Mesodermal cell (in vitro differentiated cells): ENCODE measurements at regions not wholly inside any gene's neighbourhood (a gene's known extent, or its start where the extent isn't known, plus 50 kb on each side); places are given as distances from the start of the nearest gene placed in this dataset.
"Not testable (repeated sequence)": the region's sequence is repeated elsewhere in the genome, so short reads cannot be mapped to it uniquely, and the experiment has no call there.

ENCODE experiments used
- H3K27ac ChIP-seq: 2 replicates; pipeline ENCODE4 v1.7.0; 2013; ENCODE audit warnings: mild to moderate bottlenecking, low read depth, low read length, moderate library complexity; ENCODE audit not compliant: severe bottlenecking
- H3K36me3 ChIP-seq: 2 replicates; pipeline ENCODE4 v1.7.1; 2013; ENCODE audit warnings: mild to moderate bottlenecking, low read length, moderate library complexity; ENCODE audit not compliant: control insufficient read depth, insufficient read depth
- H3K4me1 ChIP-seq: one replicate; pipeline ENCODE4 v1.7.1; 2013; ENCODE audit warnings: mild to moderate bottlenecking, low read length; ENCODE audit not compliant: insufficient read depth, control insufficient read depth, poor library complexity, severe bottlenecking
- H3K4me3 ChIP-seq: 2 replicates; pipeline ENCODE4 v1.7.0; 2013; ENCODE audit warnings: low read length, control low read depth, mild to moderate bottlenecking; ENCODE audit not compliant: insufficient read depth, poor library complexity, severe bottlenecking; ENCODE audit errors: extremely low read depth
- H3K9me3 ChIP-seq: 2 replicates; pipeline ENCODE4 v1.7.1; 2013; ENCODE audit warnings: mild to moderate bottlenecking, low read length, moderate library complexity; ENCODE audit not compliant: control insufficient read depth
- WGBS, 2 experiments: methylation state at CpG; one replicate each; pipeline ENCODE4 v1.1.5; 2013; ENCODE audit warnings: missing lambda C conversion rate in 2 of 2; ENCODE audit not compliant: insufficient coverage in 2 of 2; 5-methylcytosine and 5-hydroxymethylcytosine counted together

- H3K9me3 ChIP-seq, result not testable (repeated sequence)
- 88 to 89% methylated on average over 10 to 14 of the region's 18 CpGs for WGBS, 2 experiments
Observed at GRCh38 chr7:110563286-110563685, 527.6 kb upstream of the LRRN3 start.

GRCh38 chr7:110564246-110564645 lies 526.7 kb upstream of the LRRN3 start:
- Histone ChIP-seq H3K36me3 (no peaks in the 10 kb centered on the region), H3K27ac (no peak overlapping the region), H3K4me1 (no peaks in the 10 kb centered on the region), H3K9me3 (no peaks in the 10 kb centered on the region), H3K4me3 (no peak overlapping the region)

More at GRCh38 chr7:110563286-110563685, 527.6 kb upstream of the LRRN3 start:
- H3K4me1 ChIP-seq, H3K27ac ChIP-seq, H3K4me3 ChIP-seq, H3K36me3 ChIP-seq: not testable (repeated sequence)

GRCh38 chr7:110568388-110568787 lies 522.5 kb upstream of the LRRN3 start:
- Histone ChIP-seq H3K4me1 (no peaks in the 10 kb centered on the region), H3K36me3 (no peaks in the 10 kb centered on the region), H3K4me3 (no peak overlapping the region), H3K9me3 (no peaks in the 10 kb centered on the region), H3K27ac (no peak overlapping the region)
- 100% methylated on average over 1 of the region's 3 CpGs; no CpG with 5 or more reads in 1 of the 2 experiments for WGBS, 2 experiments

- Histone ChIP-seq H3K36me3 (no peaks in the 10 kb centered on the region), H3K27ac (no peak overlapping the region), H3K4me1 (no peaks in the 10 kb centered on the region), H3K9me3 (no peaks in the 10 kb centered on the region), H3K4me3 (no peak overlapping the region)
- WGBS, 2 experiments, result 87 to 90% methylated on average over 2 to 4 of the region's 6 CpGs
Observed at GRCh38 chr7:110568932-110569331, 522.0 kb upstream of the LRRN3 start.

GRCh38 chr7:110569486-110570205 lies 521.3 kb upstream of the LRRN3 start:
- no peaks in the 10 kb centered on the region for H3K4me1 ChIP-seq
- H3K9me3 ChIP-seq, result no peaks in the 10 kb centered on the region
- no peaks in the 10 kb centered on the region for H3K36me3 ChIP-seq
- 92 to 93% methylated on average over 2 of the region's 6 CpGs for WGBS, 2 experiments
- H3K4me3 ChIP-seq, result no peak overlapping the region
- no peak overlapping the region for H3K27ac ChIP-seq

- Histone ChIP-seq H3K4me3 (no peak overlapping the region), H3K4me1 (no peaks in the 10 kb centered on the region), H3K36me3 (no peaks in the 10 kb centered on the region), H3K9me3 (no peaks in the 10 kb centered on the region), H3K27ac (peak overlapping the region; percentile 64)
- WGBS, 2 experiments, result 46 to 64% methylated on average over 4 of the region's 6 CpGs
Observed at GRCh38 chr7:110573862-110574528, 516.9 kb upstream of the LRRN3 start.

- Histone ChIP-seq H3K9me3 (no peaks in the 10 kb centered on the region), H3K4me3 (no peak overlapping the region), H3K4me1 (no peaks in the 10 kb centered on the region), H3K36me3 (no peaks in the 10 kb centered on the region), H3K27ac (no peak overlapping the region)
Observed at GRCh38 chr7:110587294-110587693, 503.6 kb upstream of the LRRN3 start.

- Histone ChIP-seq H3K36me3 (no peaks in the 10 kb centered on the region), H3K4me1 (no peaks in the 10 kb centered on the region), H3K4me3 (no peak overlapping the region), H3K27ac (no peak overlapping the region), H3K9me3 (no peaks in the 10 kb centered on the region)
- 83% methylated on average over 2 of the region's 5 CpGs; no CpG with 5 or more reads in 1 of the 2 experiments for WGBS, 2 experiments
Observed at GRCh38 chr7:110590415-110590814, 500.5 kb upstream of the LRRN3 start.

GRCh38 chr7:110591341-110591740 lies 499.6 kb upstream of the LRRN3 start:
- no peaks in the 10 kb centered on the region for H3K36me3 ChIP-seq
- no peak overlapping the region for H3K27ac ChIP-seq
- H3K4me3 ChIP-seq, result no peak overlapping the region
- WGBS, 2 experiments, result 86 to 100% methylated on average over 2 of the region's 4 CpGs
- H3K4me1 ChIP-seq, result no peaks in the 10 kb centered on the region
- no peaks in the 10 kb centered on the region for H3K9me3 ChIP-seq

GRCh38 chr7:110592557-110592956 lies 498.4 kb upstream of the LRRN3 start:
- H3K36me3 ChIP-seq, result no peaks in the 10 kb centered on the region
- H3K27ac ChIP-seq, result no peak overlapping the region
- no peaks in the 10 kb centered on the region for H3K4me1 ChIP-seq
- no peaks in the 10 kb centered on the region for H3K9me3 ChIP-seq
- no CpG with 5 or more reads among the region's 1 CpG for WGBS, 2 experiments
- H3K4me3 ChIP-seq, result no peak overlapping the region

- no peaks in the 10 kb centered on the region for H3K4me1 ChIP-seq
- no peak overlapping the region for H3K27ac ChIP-seq
- no peaks in the 10 kb centered on the region for H3K9me3 ChIP-seq
- no peak overlapping the region for H3K4me3 ChIP-seq
- no CpG with 5 or more reads among the region's 1 CpG for WGBS, 2 experiments
- no peaks in the 10 kb centered on the region for H3K36me3 ChIP-seq
Observed at GRCh38 chr7:110593355-110593754, 497.6 kb upstream of the LRRN3 start.
